A549 (cell line): ENCODE measurements at regions not wholly inside any gene's neighbourhood (a gene's known extent, or its start where the extent isn't known, plus 50 kb on each side); places are given as distances from the start of the nearest gene placed in this dataset.
A peak's percentile ranks its signal among the peaks of the same experiment; 100 is the strongest.
"Not testable (repeated sequence)": the region's sequence is repeated elsewhere in the genome, so short reads cannot be mapped to it uniquely, and the experiment has no call there.

Experiments
- ATAC-seq, 2 experiments: fragments of 200-7000 bp in 1 of 2; fragments of >200 bp in 1 of 2; cut with Nextera tagmentation in 1 of 2; cut with Tn5 transposase in 1 of 2; 3 replicates each; pipeline versions ENCODE4 v1.8.0 to v1.9.1; 2018 to 2020; ENCODE audit warnings: mild to moderate bottlenecking in 1 of 2, moderate library complexity in 1 of 2
- CTCF ChIA-PET: fragments of 300-600 bp; sonication (Branson Sonifier 250); formaldehyde crosslinking; extraction: SDS; loops from one replicate; lab custom pipeline; 2021; ENCODE audit warnings: antibody characterized with exemption, inconsistent platforms; lab: Yijun Ruan, JAX
- POLR2A ChIA-PET: fragments of 350-600 bp; formaldehyde crosslinking; extraction: SDS; loops from one replicate; lab custom pipeline; 2021; ENCODE audit warnings: antibody characterized with exemption, inconsistent platforms; lab: Yijun Ruan, JAX
- DNase-seq, 2 experiments: peaks; one replicate each; pipeline versions ENCODE4 v3.0.0 to v3.0.0-alpha.2; 2011 to 2016; ENCODE audit warnings: low read depth in 1 of 2, low spot score in 1 of 2
- FAIRE-seq: peaks from 2 replicates; lab custom pipeline; 2011; peaks lifted over from hg19 to GRCh38; lab: Jason Lieb, UNC
- H3K27ac ChIP-seq, 2 experiments: fragments of >200 bp; sonication (Bioruptor Twin); formaldehyde crosslinking; 3 replicates each; pipeline ENCODE4 v1.5.1; 2016 to 2017
- H3K4me1 ChIP-seq: fragments of >200 bp; sonication (Bioruptor Twin); formaldehyde crosslinking; 3 replicates; pipeline ENCODE4 v1.6.1; 2016
- H3K4me2 ChIP-seq: fragments of >200 bp; sonication (Bioruptor Twin); formaldehyde crosslinking; 3 replicates; pipeline ENCODE4 v1.6.1; 2016
- H3K4me3 ChIP-seq: fragments of >200 bp; sonication (Bioruptor Twin); formaldehyde crosslinking; 3 replicates; pipeline ENCODE4 v1.5.1; 2016
- H3K9me3 ChIP-seq: fragments of >200 bp; sonication (Bioruptor Twin); formaldehyde crosslinking; 3 replicates; pipeline ENCODE4 v1.6.1; 2016
- CBX2 ChIP-seq: fragments of 200-600 bp; sonication (generic); IDR thresholded peaks from 2 replicates; pipeline ENCODE4 v1.6.1; 2016; ENCODE audit warnings: low read depth, mild to moderate bottlenecking, borderline replicate concordance
- CEBPB ChIP-seq, 2 experiments: fragments of >200 bp in 1 of 2; sonication (Bioruptor Twin) in 1 of 2; formaldehyde crosslinking in 1 of 2; IDR thresholded peaks; 2 replicates each; pipeline ENCODE4 v1.6.1; 2012 to 2016
- CHD4 ChIP-seq: fragments of 200-600 bp; sonication (generic); IDR thresholded peaks from 2 replicates; pipeline ENCODE4 v1.6.1; 2016; ENCODE audit warnings: antibody characterized with exemption, mild to moderate bottlenecking, borderline replicate concordance
- E2F6 ChIP-seq: IDR thresholded peaks from 2 replicates; pipeline ENCODE4 v1.6.1; 2012; ENCODE audit warnings: low read depth, borderline replicate concordance
- EHF ChIP-seq: fragments of 250-450 bp; sonication (Bioruptor Pico); IDR thresholded peaks from 2 replicates; pipeline ENCODE4 v1.5.0; 2020; ENCODE audit warnings: mild to moderate bottlenecking
- EP300 ChIP-seq, 2 experiments: fragments of >200 bp; sonication (Bioruptor Twin); formaldehyde crosslinking; IDR thresholded peaks; 2 replicates in 1 of 2; 3 replicates in 1 of 2; pipeline ENCODE4 v1.6.1; 2016 to 2017
- ESRRA ChIP-seq: fragments of 150-350 bp; IDR thresholded peaks from 2 replicates; pipeline ENCODE4 v1.6.1; 2014; ENCODE audit warnings: mild to moderate bottlenecking, low read length, borderline replicate concordance
- FOSL2 ChIP-seq, 2 experiments: fragments of 450-650 bp in 1 of 2; fragments of >200 bp in 1 of 2; sonication (Bioruptor Twin) in 1 of 2; formaldehyde crosslinking; IDR thresholded peaks; 2 replicates each; pipeline versions ENCODE4 v1.5.0 to v1.6.1; 2016 to 2020; ENCODE audit warnings: mild to moderate bottlenecking in 1 of 2, moderate library complexity in 1 of 2
- HMGXB4 ChIP-seq: fragments of 250-450 bp; sonication (Bioruptor Pico); IDR thresholded peaks from 2 replicates; pipeline ENCODE4 v1.5.0; 2021; ENCODE audit warnings: mild to moderate bottlenecking, moderate library complexity, borderline replicate concordance
- HOXB5 ChIP-seq: fragments of 250-450 bp; sonication (Bioruptor Pico); IDR thresholded peaks from 2 replicates; pipeline ENCODE4 v1.5.0; 2020; ENCODE audit warnings: mild to moderate bottlenecking, moderate library complexity
- JUNB ChIP-seq: fragments of >200 bp; sonication (Bioruptor Twin); formaldehyde crosslinking; IDR thresholded peaks from 2 replicates; pipeline ENCODE4 v1.6.1; 2016
- MAFK ChIP-seq: fragments of 450-650 bp; IDR thresholded peaks from 2 replicates; pipeline ENCODE4 v1.6.1; 2014; ENCODE audit not compliant: partially characterized antibody
- NFE2L2 ChIP-seq: fragments of 150-350 bp; conservative IDR thresholded peaks from 2 replicates; pipeline ENCODE4 v1.6.1; 2014; ENCODE audit warnings: low read length
- PBX3 ChIP-seq: IDR thresholded peaks from 2 replicates; pipeline ENCODE4 v1.6.1; 2012
- PHF8 ChIP-seq: fragments of 200-600 bp; sonication (generic); IDR thresholded peaks from 2 replicates; pipeline ENCODE4 v1.6.1; 2016; ENCODE audit warnings: low read depth, mild to moderate bottlenecking, antibody characterized with exemption, moderate library complexity, borderline replicate concordance
- RARB ChIP-seq: fragments of 250-450 bp; sonication (Bioruptor Pico); IDR thresholded peaks from 2 replicates; pipeline ENCODE4 v1.8.0; 2021; ENCODE audit warnings: mild to moderate bottlenecking, moderate library complexity
- ZFP36 ChIP-seq: fragments of 450-650 bp; IDR thresholded peaks from 2 replicates; pipeline ENCODE4 v1.6.1; 2014; ENCODE audit warnings: borderline replicate concordance; ENCODE audit not compliant: partially characterized antibody
- ZNF302 ChIP-seq: fragments of 250-450 bp; sonication (Bioruptor Pico); IDR thresholded peaks from 2 replicates; pipeline ENCODE4 v1.9.0; 2021; ENCODE audit warnings: inconsistent platforms, mild to moderate bottlenecking, moderate library complexity
- ZSCAN20 ChIP-seq: fragments of 250-450 bp; sonication (Bioruptor Pico); IDR thresholded peaks from 2 replicates; pipeline ENCODE4 v1.8.0; 2022; ENCODE audit warnings: mild to moderate bottlenecking, moderate library complexity
- WGBS: methylation state at CpG from one replicate; pipeline ENCODE4 v1.1.6; 2017; ENCODE audit errors: missing lambda C conversion rate; 5-methylcytosine and 5-hydroxymethylcytosine counted together

DNA sequence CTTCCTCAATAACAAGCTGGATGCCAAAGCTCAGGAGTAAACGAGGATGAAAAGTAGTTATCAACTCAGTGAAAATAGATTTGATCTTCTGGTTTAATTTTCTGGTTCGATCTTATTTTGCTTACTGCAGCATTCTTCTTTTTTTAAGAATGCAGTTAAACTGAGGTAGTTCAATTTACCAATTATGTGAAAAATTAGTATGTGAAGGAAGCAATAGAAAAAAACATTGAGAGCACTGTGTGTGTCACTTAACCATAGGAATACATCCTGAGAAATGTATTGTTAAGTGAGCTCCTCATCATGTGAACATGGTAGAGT is 111.4 kb upstream of the TSPAN8 start:
- no peaks in the 10 kb centered on the region for H3K4me1 ChIP-seq
- 0% methylated on average over 2 of the region's 2 CpGs for WGBS
- DNase-seq (no peak), FAIRE-seq (no peak)
- no peaks in the 10 kb centered on the region for H3K9me3 ChIP-seq
- H3K27ac ChIP-seq = no peak overlapping the region
- ChIA-PET CTCF (interaction anchor here (1.3 kb wide), 1 partner anchor 10 kb away, joined by 4 read pairs; no protein-coding TSS in a partner anchor), POLR2A (no interaction called here)
- TF ChIP-seq MAFK = peak; percentile 31
- TF ChIP-seq JUNB = no peak
- TF ChIP-seq, all 56 proteins: peak for 1
- Histone ChIP-seq H3K4me3 (no peak overlapping the region), H3K4me2 (no peak overlapping the region)
- ATAC-seq = no peak

- FAIRE-seq (no peak), ATAC-seq (no peak), DNase-seq (no peak)
- no peaks in the 10 kb centered on the region for H3K9me3 ChIP-seq
- POLR2A ChIA-PET = no interaction called here
- CTCF ChIA-PET = no interaction called here
- no peak overlapping the region for H3K27ac ChIP-seq
- H3K4me2 ChIP-seq = no peak overlapping the region
- TF ChIP-seq HOXB5 (CRISPR knock-in tag) (no peak), CBX2 (no peak)
- 0% methylated on average over 1 of the region's 1 CpG for WGBS
- no peak overlapping the region for H3K4me3 ChIP-seq
- no peaks in the 10 kb centered on the region for H3K4me1 ChIP-seq
Measured at GRCh38 chr12:71268598-71269280, 110.9 kb upstream of the TSPAN8 start.

- CTCF ChIA-PET = no interaction called here
- 32% methylated on average over 4 of the region's 4 CpGs for WGBS
Measured at GRCh38 chr12:71266606-71267005, 108.8 kb upstream of the TSPAN8 start.

GRCh38 chr12:71265731-71266130 is 107.9 kb upstream of the TSPAN8 start:
- WGBS = 50% methylated on average over 2 of the region's 3 CpGs
- H3K4me2 ChIP-seq, FAIRE-seq, H3K4me1 ChIP-seq, CTCF ChIA-PET, H3K9me3 ChIP-seq, H3K4me3 ChIP-seq, POLR2A ChIA-PET, DNase-seq, H3K27ac ChIP-seq, ATAC-seq: not testable (repeated sequence)

More at GRCh38 chr12:71266606-71267005, 108.8 kb upstream of the TSPAN8 start:
- no peak overlapping the region for H3K4me3 ChIP-seq
- H3K27ac ChIP-seq = no peak overlapping the region
- H3K4me1 ChIP-seq = no peaks in the 10 kb centered on the region
- POLR2A ChIA-PET = no interaction called here
- no peaks in the 10 kb centered on the region for H3K9me3 ChIP-seq
- no peak for FAIRE-seq
- DNase-seq = no peak
- no peak for TF ChIP-seq RARB (CRISPR knock-in tag)
- no peak overlapping the region for H3K4me2 ChIP-seq
- ATAC-seq = no peak

GRCh38 chr12:71262466-71262865 is 104.7 kb upstream of the TSPAN8 start:
- no peak for TF ChIP-seq PHF8
- TF ChIP-seq ZFP36 = no peak
- TF ChIP-seq PBX3 = no peak
- no peak for TF ChIP-seq EP300 (IDR thresholded peaks at IDR 0.05)
- TF ChIP-seq MAFK = no peak
- no peak overlapping the region for H3K4me2 ChIP-seq
- WGBS = 13% methylated on average over 3 of the region's 3 CpGs
- no peaks in the 10 kb centered on the region for H3K4me1 ChIP-seq
- ATAC-seq = no peak
- ChIA-PET POLR2A (no interaction called here), CTCF (no interaction called here)
- FAIRE-seq = no peak
- H3K27ac ChIP-seq = no peak overlapping the region
- H3K9me3 ChIP-seq = no peaks in the 10 kb centered on the region
- H3K4me3 ChIP-seq = no peak overlapping the region
- no peak for DNase-seq

DNA sequence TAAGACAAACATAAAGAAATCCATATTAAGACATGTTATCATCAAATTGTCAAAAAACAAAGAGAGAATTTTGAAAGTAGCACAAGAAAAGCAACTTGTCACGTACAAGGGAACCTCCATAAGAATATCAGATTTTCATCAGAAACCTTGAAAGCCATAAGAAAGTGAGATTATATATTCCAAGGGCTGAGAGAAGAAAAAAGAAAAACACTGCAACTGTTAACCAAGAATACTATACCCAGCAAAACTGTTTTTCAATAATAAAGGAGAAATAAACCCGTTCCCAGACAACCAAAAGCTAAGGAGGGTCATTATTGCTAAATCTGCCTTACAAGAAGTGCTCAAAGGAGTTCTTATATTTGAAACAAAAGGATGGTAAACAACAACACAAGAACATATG is 94.7 kb upstream of the TSPAN8 start:
- CTCF ChIA-PET = interaction anchor here (0.9 kb wide), 1 partner anchor 14 kb away, joined by 3 read pairs; no protein-coding TSS in a partner anchor
- no peak for DNase-seq
- no peak overlapping the region for H3K4me2 ChIP-seq
- POLR2A ChIA-PET = no interaction called here
- no peak for ATAC-seq
- H3K27ac ChIP-seq = no peak overlapping the region
- FAIRE-seq = no peak
- H3K4me1 ChIP-seq = no peaks in the 10 kb centered on the region
- H3K9me3 ChIP-seq = peaks cover 5% of the 10 kb centered on the region; the same call in 2 of the 3 replicates
- H3K4me3 ChIP-seq = no peak overlapping the region
- WGBS = 4% methylated on average over 2 of the region's 2 CpGs
- TF ChIP-seq EHF = no peak
- TF ChIP-seq CHD4 = no peak
- no peak for TF ChIP-seq E2F6
- no peak for TF ChIP-seq NFE2L2
- TF ChIP-seq EP300 (IDR thresholded peaks at IDR 0.05) = no peak
- TF ChIP-seq ZNF302 (CRISPR knock-in tag) = no peak
- no peak for TF ChIP-seq ESRRA
- no peak for TF ChIP-seq HMGXB4
- TF ChIP-seq CEBPB (IDR thresholded peaks at IDR 0.05) = no peak
- TF ChIP-seq FOSL2 (IDR thresholded peaks at IDR 0.05) = no peak
- TF ChIP-seq FOSL2 (CRISPR knock-in tag; IDR thresholded peaks at IDR 0.05) = no peak
- TF ChIP-seq ZSCAN20 (CRISPR knock-in tag) = no peak
- no peak for TF ChIP-seq JUNB
